ENCODE measurements at regions not wholly inside any gene's neighbourhood (a gene's known extent, or its start where the extent isn't known, plus 50 kb on each side); places are given as distances from the start of the nearest gene placed in this dataset.
A peak's percentile ranks its signal among the peaks of the same experiment; 100 is the strongest.

- DNase-seq (ENCODE audit: low spot score): no peak
Observed at GRCh38 chr4:140316799-140317198, 56.6 kb upstream of the SCOC start.

GRCh38 chr4:140315970-140316369, 57.5 kb upstream of the SCOC start:
- DNase-seq (ENCODE audit: low spot score): no peak

GRCh38 chr4:140315438-140315837, 58.0 kb upstream of the SCOC start:
- no peak for DNase-seq (ENCODE audit: low spot score)

- no peak for DNase-seq (ENCODE audit: low spot score)
Observed at GRCh38 chr4:140315019-140315418, 58.4 kb upstream of the SCOC start.

GRCh38 chr4:140312100-140312499, 61.3 kb upstream of the SCOC start:
- no peak for DNase-seq (ENCODE audit: low spot score)

- DNase-seq (ENCODE audit: low spot score): no peak
Observed at GRCh38 chr4:140311257-140311835, 62.1 kb upstream of the SCOC start.

GRCh38 chr4:140309124-140309870, 64.1 kb upstream of the SCOC start:
- peak; percentile 59 for DNase-seq (ENCODE audit: low spot score)

GRCh38 chr4:140308366-140309123, 64.9 kb upstream of the SCOC start:
- DNase-seq (ENCODE audit: low spot score): peak; percentile 79

GRCh38 chr4:140305053-140305452, 68.4 kb upstream of the SCOC start:
- no peak for DNase-seq (ENCODE audit: low spot score)

GRCh38 chr4:140304346-140304745, 69.1 kb upstream of the SCOC start:
- DNase-seq (ENCODE audit: low spot score): no peak

GRCh38 chr4:140302151-140302859, 71.1 kb upstream of the SCOC start:
- no peak for DNase-seq (ENCODE audit: low spot score)

GRCh38 chr4:140300271-140300970, 73.0 kb upstream of the SCOC start:
- DNase-seq (ENCODE audit: low spot score): peak; percentile 46

- DNase-seq (ENCODE audit: low spot score): no peak
Observed at GRCh38 chr4:140298001-140298400, 75.4 kb upstream of the SCOC start.

GRCh38 chr4:140297221-140297570, 76.2 kb upstream of the SCOC start:
- no peak for DNase-seq (ENCODE audit: low spot score)

GRCh38 chr4:140296335-140297220, 76.9 kb upstream of the SCOC start:
- DNase-seq (ENCODE audit: low spot score): peak; percentile 88

- DNase-seq (ENCODE audit: low spot score): no peak
Observed at GRCh38 chr4:140293979-140294378, 79.5 kb upstream of the SCOC start.

- no peak for DNase-seq (ENCODE audit: low spot score)
Observed at GRCh38 chr4:140291259-140291658, 82.2 kb upstream of the SCOC start.

GRCh38 chr4:140289486-140289885, 84.0 kb upstream of the SCOC start:
- DNase-seq (ENCODE audit: low spot score): no peak

GRCh38 chr4:140286456-140286855, 87.0 kb upstream of the SCOC start:
- peak; percentile 74 for DNase-seq (ENCODE audit: low spot score)

GRCh38 chr4:140284456-140284855, 89.0 kb upstream of the SCOC start:
- DNase-seq (ENCODE audit: low spot score): no peak
